Vagina (tissue), 2 donors: ENCODE measurements at regions not wholly inside any gene's neighbourhood (a gene's known extent, or its start where the extent isn't known, plus 50 kb on each side); places are given as distances from the start of the nearest gene placed in this dataset.

Experiments
- POLR2A ChIP-seq, 2 donors: fragments of 450-650 bp; IDR thresholded peaks; one replicate each; pipeline ENCODE4 v1.6.1; 2017; ENCODE audit warnings: antibody characterized with exemption in 2 of 2, mild to moderate bottlenecking in 2 of 2, moderate library complexity in 2 of 2
- TF ChIP-seq, protein P1 (sequence below), 3 experiments: fragments of 450-650 bp in 2 of 3; fragments of 200-600 bp in 1 of 3; sonication (generic) in 1 of 3; IDR thresholded peaks; one replicate each; pipeline ENCODE4 v1.5.1; 2017 to 2019; ENCODE audit warnings: antibody characterized with exemption in 3 of 3, mild to moderate bottlenecking in 2 of 3, moderate library complexity in 2 of 3

DNA sequence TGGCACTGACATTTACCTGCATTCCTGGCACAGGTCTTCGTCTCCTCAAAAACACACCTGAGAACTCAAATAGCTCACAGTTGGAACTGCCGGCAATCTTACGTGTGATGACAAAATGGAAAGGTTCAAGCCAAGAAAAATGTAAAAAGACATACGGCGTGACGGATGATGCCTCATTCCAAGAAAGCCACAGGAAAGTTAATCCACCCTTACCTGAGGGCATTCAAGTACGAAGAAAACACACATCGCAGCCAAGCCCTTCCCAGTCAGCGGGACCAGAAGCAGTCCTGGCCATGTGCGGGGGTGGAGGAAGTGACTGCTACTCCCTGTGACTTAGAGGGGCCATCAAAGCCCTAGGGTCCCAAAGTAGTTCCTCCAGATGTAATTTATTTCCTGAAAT lies 986.3 kb upstream of the CELF4 start:
- TF ChIP-seq, protein P1, sequence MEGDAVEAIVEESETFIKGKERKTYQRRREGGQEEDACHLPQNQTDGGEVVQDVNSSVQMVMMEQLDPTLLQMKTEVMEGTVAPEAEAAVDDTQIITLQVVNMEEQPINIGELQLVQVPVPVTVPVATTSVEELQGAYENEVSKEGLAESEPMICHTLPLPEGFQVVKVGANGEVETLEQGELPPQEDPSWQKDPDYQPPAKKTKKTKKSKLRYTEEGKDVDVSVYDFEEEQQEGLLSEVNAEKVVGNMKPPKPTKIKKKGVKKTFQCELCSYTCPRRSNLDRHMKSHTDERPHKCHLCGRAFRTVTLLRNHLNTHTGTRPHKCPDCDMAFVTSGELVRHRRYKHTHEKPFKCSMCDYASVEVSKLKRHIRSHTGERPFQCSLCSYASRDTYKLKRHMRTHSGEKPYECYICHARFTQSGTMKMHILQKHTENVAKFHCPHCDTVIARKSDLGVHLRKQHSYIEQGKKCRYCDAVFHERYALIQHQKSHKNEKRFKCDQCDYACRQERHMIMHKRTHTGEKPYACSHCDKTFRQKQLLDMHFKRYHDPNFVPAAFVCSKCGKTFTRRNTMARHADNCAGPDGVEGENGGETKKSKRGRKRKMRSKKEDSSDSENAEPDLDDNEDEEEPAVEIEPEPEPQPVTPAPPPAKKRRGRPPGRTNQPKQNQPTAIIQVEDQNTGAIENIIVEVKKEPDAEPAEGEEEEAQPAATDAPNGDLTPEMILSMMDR (IDR thresholded peaks at IDR 0.05), result no peak
- TF ChIP-seq POLR2A (IDR thresholded peaks at IDR 0.05), result no peak
